ENCODE measurements at regions not wholly inside any gene's neighbourhood (a gene's known extent, or its start where the extent isn't known, plus 50 kb on each side); places are given as distances from the start of the nearest gene placed in this dataset.

DNA sequence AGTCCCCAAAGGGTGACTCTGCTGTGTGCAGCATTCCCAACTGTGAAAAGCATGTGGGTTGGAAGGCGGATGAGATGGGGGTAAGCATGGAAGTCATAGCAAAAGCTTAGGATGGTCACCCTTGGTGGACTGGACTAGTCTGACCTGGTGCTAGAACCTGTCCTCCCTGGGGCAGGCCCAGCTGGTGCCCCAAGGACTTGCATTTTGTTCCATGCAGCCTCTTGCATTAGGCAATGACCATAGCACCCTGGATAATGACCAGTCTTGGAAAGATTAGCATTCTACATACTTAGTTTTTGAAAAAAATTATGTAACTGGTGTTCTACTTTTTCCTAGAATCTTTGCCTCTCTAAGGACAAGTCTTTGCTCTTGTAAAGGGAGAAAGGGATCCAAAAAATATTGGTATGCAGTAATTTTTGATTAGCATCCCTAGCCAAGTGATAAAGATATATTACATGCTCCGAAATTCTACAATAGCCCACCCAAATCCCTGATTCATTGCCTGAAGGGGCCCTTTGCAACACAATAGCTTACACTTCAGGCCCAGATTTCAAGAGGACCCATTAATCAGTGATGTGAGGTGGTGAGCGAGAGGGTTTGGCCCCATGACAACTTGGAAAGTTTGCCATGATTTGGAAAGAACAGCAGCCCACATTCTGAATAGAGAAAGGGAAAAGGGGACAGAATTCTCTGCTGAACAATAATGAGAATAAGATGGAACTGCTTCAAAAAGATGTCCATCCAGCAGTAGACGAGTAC is 93.3 kb upstream of the CD180 start:
- DNase-seq (ENCODE audit: low spot score): no peak

- DNase-seq (ENCODE audit: low spot score): no peak
Measured at GRCh38 chr5:67287510-67288268, 91.1 kb upstream of the CD180 start.

DNA sequence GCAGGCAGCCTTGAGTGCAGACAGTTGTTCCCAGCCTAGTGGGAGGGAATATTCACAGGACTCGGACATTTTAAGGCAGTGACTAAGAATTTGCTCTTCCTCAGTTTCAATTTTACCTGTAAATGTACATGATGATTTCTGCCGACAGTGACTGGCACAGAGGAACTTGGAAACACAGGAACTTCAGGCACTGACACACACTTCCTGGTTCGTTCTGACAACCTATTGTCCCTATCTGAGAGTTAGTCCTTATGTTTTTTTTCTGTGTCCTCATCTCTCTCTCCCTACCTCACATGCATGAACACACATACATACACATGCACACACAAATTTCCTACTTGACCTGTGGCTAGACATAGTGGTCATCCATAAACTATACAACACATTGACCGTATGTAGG is 89.4 kb upstream of the CD180 start:
- no peak for DNase-seq (ENCODE audit: low spot score)

DNA sequence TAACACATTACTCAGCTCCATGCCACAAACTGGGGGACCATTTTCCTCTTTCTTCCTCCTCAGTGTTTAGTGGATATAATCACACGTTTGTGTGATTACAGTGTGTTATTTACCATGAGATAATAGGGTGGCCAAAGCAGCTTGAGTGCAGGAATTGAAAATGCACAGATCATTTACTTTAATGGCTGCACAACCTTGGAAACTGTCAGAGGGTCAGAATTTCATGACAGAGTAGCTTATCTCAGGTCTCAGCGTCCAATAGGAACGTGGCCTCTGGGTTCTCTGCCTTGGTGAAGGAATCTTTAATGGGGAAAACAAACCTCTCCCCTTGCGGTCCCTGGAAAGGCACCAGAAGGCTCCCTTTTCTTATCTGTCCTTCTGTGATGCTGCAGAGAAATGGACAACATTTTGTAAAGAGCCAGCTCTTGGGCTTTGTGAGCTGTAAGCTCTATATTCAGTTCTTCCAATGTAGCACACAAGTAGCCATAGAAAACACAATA is 87.4 kb upstream of the CD180 start:
- DNase-seq (ENCODE audit: low spot score): no peak

- no peak for DNase-seq (ENCODE audit: low spot score)
Measured at GRCh38 chr5:67283275-67283987, 86.8 kb upstream of the CD180 start.

DNA sequence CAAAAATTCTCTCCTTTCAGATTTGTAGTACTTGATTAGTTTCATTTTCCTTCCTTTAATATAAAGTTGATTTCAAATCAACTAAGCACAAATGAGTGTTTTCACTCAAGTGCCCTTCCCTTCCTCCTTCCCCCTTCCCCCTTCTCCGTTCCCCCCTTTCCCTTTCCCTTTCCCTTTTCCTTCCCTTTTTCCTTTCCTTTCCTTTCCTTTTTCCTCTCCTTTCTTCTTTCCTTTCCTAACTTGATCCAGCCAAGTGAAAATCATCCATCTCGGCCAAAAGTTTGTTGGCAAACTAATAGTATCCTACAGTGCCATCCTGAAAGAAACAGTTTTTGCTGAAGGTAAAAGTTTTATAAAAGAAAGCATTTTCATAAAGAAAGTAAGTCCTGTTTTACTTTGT is 85.3 kb upstream of the CD180 start:
- DNase-seq (ENCODE audit: low spot score): no peak

GRCh38 chr5:67273689-67274356 is 77.2 kb upstream of the CD180 start:
- no peak for DNase-seq (ENCODE audit: low spot score)

DNA sequence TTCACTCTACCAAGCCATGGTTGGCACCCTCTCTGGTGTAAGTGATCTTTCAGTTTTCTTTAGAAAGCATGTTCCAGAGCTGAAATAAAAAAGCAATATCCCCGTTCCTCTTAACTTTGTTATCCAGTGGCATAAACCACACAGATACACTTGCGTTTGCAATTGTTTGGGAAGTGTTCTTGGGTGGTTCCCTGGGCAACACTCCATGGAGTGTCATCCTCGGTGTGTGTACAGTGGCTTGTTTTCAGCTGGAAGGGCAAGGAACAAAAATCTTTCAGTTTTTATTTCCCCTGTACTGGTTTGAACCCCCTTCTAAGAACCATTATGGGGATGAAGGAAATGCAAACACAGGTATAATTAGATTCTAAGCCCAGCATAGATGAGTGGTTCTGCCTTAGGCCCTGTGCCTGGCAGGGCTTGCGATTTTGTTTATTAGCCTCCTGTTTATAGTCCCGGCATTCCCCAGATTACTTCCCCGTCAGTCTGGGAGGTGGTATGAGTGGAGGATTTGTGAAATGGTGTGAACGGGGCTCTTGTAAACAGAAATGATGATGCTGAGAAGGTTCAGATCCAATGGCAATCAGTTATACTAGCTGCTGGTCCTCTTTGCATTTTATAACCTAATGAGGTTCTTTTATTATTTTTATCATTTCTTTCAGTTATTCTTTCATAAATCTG is 76.0 kb upstream of the CD180 start:
- no peak for DNase-seq (ENCODE audit: low spot score)

GRCh38 chr5:67268231-67269021 is 71.8 kb upstream of the CD180 start:
- no peak for DNase-seq (ENCODE audit: low spot score)

- DNase-seq (ENCODE audit: low spot score): no peak
Measured at GRCh38 chr5:67267512-67268216, 71.1 kb upstream of the CD180 start.

DNA sequence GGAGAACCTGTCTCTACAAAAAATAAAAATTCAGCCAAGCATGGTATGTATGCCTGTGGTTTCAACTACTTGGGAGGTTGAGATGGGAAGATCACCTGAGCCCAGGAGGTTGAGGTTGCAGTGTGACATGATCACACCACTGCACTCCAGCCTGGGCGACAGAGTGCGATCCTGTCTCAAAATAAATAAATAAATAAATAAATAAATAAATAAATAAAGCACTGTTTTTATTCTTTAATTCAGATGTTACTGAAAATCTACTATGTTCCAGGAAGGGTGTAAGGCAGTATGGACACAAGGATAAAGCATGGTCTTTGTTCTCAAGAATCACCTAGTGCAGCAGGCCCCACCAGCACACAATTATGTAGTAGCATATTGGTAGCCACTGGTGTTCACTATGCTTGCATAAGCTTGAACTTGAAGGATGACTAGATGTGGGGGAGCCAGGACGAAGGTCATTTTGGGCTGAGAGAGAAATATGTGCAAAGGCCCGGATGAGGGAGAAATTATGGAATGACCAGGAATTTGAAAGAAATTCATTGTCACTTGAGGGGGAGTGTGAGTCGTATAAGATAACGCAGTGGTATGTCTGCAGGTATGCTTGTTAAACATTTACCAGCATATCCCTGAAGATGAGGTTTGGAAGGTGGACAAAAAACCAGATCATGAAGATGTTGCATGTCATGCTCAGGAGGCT is 70.2 kb upstream of the CD180 start:
- DNase-seq (ENCODE audit: low spot score): no peak

DNA sequence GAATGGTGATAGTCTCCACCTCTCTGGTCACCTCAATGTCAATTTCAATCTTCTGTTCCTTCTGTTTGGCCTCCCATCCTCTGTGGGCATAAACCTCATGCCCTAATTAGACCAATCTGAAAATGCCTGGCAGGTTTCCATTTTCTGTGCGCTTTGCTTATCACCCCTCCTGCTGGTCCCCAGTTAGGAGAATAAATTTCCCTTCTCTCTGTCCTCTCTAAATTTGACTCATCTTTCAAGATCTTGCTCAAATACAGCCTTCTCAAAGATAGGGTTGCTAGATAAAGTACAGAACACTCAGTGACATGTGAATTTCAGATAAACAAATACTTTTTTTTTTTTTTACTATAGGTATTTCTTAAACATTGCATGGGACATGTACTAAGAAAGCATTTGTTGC is 69.4 kb upstream of the CD180 start:
- DNase-seq (ENCODE audit: low spot score): no peak

GRCh38 chr5:67263656-67264408 is 67.2 kb upstream of the CD180 start:
- no peak for DNase-seq (ENCODE audit: low spot score)

DNA sequence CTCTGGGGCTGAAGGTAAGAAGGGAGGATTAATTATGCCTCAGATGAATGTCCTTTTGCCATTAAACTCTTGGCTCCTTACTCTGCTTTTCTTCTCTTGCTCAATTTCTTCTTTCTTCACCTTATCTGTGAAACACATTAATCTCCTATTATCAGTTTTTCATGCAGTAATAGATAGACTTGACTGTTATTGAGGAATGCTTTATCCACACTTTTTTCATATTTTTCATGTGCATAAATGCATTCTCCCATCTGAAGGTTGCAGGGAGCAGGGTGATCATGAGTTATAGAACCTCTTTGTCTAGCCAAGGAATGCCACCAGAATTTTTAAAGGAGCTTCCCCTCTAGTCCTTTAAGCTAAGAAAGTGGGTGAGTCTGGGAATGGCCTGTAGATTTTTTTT is 66.4 kb upstream of the CD180 start:
- no peak for DNase-seq (ENCODE audit: low spot score)

- DNase-seq (ENCODE audit: low spot score): no peak
Measured at GRCh38 chr5:67262206-67262605, 65.6 kb upstream of the CD180 start.

GRCh38 chr5:67259548-67260215 is 63.1 kb upstream of the CD180 start:
- DNase-seq (ENCODE audit: low spot score): no peak

DNA sequence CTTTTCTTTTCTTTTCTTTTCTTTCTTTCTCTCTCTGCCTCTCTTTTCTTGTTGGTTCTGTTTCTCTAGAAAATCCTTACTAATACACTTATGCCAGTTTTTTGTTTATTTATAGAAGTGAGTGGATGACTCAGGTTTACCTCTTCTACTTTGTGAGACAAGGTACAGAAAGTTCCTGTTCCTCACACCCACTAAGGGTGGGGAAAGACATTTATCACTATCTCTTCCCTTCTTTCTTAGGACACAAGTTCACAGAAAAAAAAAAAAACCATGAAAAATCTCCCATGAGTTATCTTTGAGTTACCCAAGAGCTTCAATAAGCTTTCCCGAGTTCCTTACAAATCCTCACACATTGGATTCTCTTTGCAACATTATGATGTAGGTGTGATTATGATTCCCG is 60.9 kb upstream of the CD180 start:
- DNase-seq (ENCODE audit: low spot score): no peak

GRCh38 chr5:67257077-67257476 is 60.5 kb upstream of the CD180 start:
- DNase-seq (ENCODE audit: low spot score): no peak
